HUES48 (cell line): ENCODE measurements at regions not wholly inside any gene's neighbourhood (a gene's known extent, or its start where the extent isn't known, plus 50 kb on each side); places are given as distances from the start of the nearest gene placed in this dataset.
A peak's percentile ranks its signal among the peaks of the same experiment; 100 is the strongest.

Source experiments
- H3K27ac ChIP-seq: one replicate; pipeline ENCODE4 v1.7.0; 2013; ENCODE audit warnings: low read depth, low read length, inconsistent platforms
- H3K27me3 ChIP-seq: 2 replicates; pipeline ENCODE4 v1.6.1; 2013; ENCODE audit warnings: mild to moderate bottlenecking, low read length; ENCODE audit not compliant: control insufficient read depth, insufficient read depth
- H3K36me3 ChIP-seq: 2 replicates; pipeline ENCODE4 v1.6.1; 2013; ENCODE audit warnings: low read length; ENCODE audit not compliant: control insufficient read depth, insufficient read depth
- H3K4me1 ChIP-seq: 2 replicates; pipeline ENCODE4 v1.6.1; 2013; ENCODE audit warnings: mild to moderate bottlenecking, low read length; ENCODE audit not compliant: control insufficient read depth, insufficient read depth
- H3K4me3 ChIP-seq: 2 replicates; pipeline ENCODE4 v1.5.1; 2013; ENCODE audit warnings: mild to moderate bottlenecking, low read depth, low read length
- H3K9ac ChIP-seq: 2 replicates; pipeline ENCODE4 v1.6.1; 2013; ENCODE audit warnings: mild to moderate bottlenecking, low read depth, low read length, moderate library complexity
- H3K9me3 ChIP-seq: 2 replicates; pipeline ENCODE4 v1.6.1; 2013; ENCODE audit warnings: low read length; ENCODE audit not compliant: control insufficient read depth, insufficient read depth

DNA sequence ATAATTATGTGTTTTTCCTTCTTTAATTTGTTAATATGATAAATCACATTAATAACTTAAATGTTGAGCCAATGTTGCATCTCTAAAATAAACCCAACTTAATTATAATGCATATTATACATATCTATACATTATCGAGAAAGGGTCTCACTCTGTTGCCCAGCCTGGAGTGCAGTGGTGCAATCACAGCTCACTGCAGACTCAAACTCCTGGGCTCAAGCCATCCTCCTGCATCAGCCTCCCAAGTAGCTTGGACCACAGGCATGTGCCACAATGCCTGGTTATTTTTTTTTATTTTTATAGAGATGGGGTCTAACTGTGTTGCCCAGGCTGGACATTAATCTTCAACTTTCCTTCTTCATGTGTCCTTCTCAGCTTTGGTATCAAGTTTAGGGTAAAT lies 98.9 kb downstream of the INHBA start:
- no peaks in the 10 kb centered on the region for H3K36me3 ChIP-seq
- H3K4me1 ChIP-seq: 0 out of 2 replicates have a peak, but pooled peaks cover 4% of the 10 kb centered on the region
- no peak overlapping the region for H3K27ac ChIP-seq
- H3K9ac ChIP-seq: no peak overlapping the region
- no peaks in the 10 kb centered on the region for H3K27me3 ChIP-seq
- H3K4me3 ChIP-seq: no peak overlapping the region
- H3K9me3 ChIP-seq: 0 out of 2 replicates have a peak, but pooled peaks cover 4% of the 10 kb centered on the region

DNA sequence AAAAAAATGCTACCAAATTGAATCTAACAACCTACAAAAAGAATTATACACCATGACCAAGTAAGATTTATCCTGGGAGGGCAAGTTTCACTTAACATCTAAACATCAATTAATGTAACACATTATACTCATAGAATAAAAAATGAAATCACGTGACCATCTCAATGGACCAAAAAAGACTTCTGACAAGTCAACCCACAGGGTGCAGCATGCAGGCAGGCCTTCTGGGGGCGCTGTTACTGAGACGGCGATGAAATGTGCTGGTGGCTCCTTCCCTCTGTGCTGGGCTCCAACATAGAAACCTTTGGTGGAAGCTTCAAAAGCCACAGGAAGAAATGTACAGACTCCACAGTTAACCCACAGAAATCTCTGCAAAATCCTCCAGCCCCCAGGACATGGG lies 103.1 kb downstream of the INHBA start:
- no peak overlapping the region for H3K4me3 ChIP-seq
- 0 out of 2 replicates have a peak, but pooled peaks cover 4% of the 10 kb centered on the region for H3K4me1 ChIP-seq
- H3K36me3 ChIP-seq: no peaks in the 10 kb centered on the region
- no peak overlapping the region for H3K9ac ChIP-seq
- H3K27me3 ChIP-seq: no peaks in the 10 kb centered on the region
- H3K9me3 ChIP-seq: peaks cover 4% of the 10 kb centered on the region; the same call in 1 of the 2 replicates
- no peak overlapping the region for H3K27ac ChIP-seq

DNA sequence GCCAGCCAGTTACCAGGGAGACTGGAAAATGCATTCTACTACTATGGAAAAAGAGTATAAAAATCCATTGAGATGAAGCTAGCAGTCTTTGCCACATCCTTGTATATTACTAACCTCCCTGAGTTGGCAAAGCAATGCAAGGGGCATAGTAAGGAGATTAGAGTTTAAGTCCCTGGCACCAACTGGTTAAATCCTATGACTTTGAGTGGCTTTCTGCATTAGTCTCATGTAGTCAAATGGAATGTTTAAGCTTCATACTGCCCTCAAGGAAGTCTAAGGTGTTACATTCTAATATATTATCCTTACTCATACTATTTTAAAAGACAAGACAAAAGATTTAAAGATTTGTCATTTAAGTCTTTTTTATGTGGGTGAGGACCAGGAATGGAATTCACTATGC lies 110.1 kb downstream of the INHBA start:
- no peaks in the 10 kb centered on the region; the same call in 1 of the 2 replicates for H3K9me3 ChIP-seq
- peak overlapping the region; percentile 83 for H3K27ac ChIP-seq
- H3K36me3 ChIP-seq: no peaks in the 10 kb centered on the region
- no peaks in the 10 kb centered on the region for H3K27me3 ChIP-seq
- H3K4me3 ChIP-seq: peak overlapping the region; percentile 14; the same call in 1 of the 2 replicates
- H3K9ac ChIP-seq: no peak overlapping the region
- peaks cover 22% of the 10 kb centered on the region for H3K4me1 ChIP-seq

DNA sequence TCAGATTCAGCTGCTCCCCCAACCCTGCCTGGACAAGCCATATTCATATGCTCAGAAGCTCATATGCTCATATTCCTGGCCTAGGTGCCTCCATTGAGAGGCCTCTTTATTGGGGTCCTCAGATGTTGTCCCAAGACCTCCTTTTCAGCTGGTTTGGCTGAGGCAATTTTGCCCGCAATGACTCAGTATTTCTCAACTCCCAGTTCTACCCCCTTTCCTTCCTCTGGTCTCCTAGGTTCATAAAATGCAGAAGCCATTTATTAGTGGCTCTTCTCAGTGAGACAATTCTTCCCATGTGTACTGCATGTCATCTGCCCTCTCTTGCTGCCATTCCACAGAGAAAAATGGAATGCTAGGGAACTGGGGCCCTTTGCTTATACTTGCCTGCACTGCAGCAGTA lies 110.7 kb downstream of the INHBA start:
- Histone ChIP-seq H3K27me3 (no peaks in the 10 kb centered on the region), H3K27ac (peak overlapping the region; percentile 83), H3K36me3 (no peaks in the 10 kb centered on the region), H3K4me1 (peaks cover 22% of the 10 kb centered on the region), H3K4me3 (no peak overlapping the region), H3K9me3 (no peaks in the 10 kb centered on the region; the same call in 1 of the 2 replicates), H3K9ac (no peak overlapping the region)

DNA sequence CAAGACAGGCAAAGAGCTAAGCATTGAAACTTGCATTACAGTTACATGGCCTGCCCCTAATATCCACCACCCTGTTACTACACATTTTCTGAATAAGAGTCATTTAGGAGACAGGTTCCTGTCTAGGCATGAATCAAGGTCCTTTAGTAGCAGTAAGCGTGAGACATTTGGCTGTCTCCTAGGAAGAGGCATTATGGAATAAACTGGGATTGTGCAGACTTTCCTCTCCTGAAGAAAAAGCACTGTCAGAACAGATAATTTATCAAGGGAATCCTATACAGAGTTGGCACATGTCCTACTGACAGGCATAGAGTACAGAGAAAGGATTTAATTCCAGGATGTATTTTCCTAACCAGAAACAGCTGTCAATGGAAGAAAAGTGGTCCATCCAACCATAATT lies 111.9 kb downstream of the INHBA start:
- H3K27ac ChIP-seq: no peak overlapping the region
- no peaks in the 10 kb centered on the region for H3K27me3 ChIP-seq
- H3K9ac ChIP-seq: no peak overlapping the region
- peaks cover 22% of the 10 kb centered on the region for H3K4me1 ChIP-seq
- H3K4me3 ChIP-seq: no peak overlapping the region
- H3K9me3 ChIP-seq: no peaks in the 10 kb centered on the region
- no peaks in the 10 kb centered on the region for H3K36me3 ChIP-seq

DNA sequence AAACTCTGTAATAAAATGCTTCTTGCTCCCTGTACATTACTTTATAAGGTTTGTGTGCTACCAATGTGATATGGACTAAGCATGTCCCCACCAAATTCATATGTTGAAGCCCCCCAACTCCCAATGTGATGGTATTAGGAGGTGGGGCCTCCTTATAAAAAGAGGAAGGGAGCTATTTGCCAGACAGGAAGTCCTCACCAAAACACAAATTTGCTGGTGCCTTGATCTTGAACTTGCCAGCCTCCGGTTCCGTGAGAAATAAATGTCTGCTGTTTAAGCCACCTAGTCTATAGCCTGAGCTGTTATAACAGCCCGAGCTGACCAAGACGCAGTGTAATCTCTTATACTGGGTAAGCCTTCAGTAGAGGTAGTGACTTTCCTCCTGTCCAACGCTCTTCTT lies 114.5 kb downstream of the INHBA start:
- H3K27me3 ChIP-seq: no peaks in the 10 kb centered on the region
- no peaks in the 10 kb centered on the region for H3K9me3 ChIP-seq
- H3K4me3 ChIP-seq: no peak overlapping the region
- H3K27ac ChIP-seq: no peak overlapping the region
- H3K9ac ChIP-seq: no peak overlapping the region
- H3K4me1 ChIP-seq: peaks cover 16% of the 10 kb centered on the region
- no peaks in the 10 kb centered on the region for H3K36me3 ChIP-seq

DNA sequence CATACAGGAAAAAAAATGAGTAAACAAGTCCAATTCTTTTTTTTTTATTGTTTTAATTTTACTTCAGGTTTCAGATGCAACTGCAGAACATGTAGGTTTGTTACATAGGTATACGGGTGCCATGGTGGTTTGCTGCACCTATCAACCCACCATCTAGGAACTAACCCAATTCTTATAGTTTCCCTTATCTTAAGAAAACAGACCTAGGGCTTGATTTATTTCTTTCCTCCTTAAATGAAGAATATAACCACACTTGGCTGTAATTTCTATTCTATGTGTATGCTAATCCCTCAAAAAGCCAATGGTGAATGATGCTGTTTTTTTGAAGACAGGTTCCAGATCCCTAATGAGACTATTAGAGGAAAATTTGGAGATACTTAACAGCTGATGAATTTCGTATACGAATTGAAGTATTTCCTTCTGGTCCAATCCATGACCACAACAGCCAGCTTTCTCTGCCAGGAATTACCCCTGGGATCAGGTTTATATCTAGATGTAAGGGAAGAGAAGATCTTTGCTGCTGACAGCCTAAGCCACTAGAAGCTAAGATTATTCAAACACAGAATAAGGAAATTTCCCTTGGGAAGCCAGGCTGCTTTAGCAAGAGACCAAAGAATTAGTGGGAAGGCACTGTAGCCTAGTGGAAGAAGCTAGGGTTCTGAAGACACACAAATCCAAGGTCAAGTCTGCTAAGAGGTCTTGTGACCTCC lies 115.8 kb downstream of the INHBA start:
- H3K4me3 ChIP-seq: no peak overlapping the region
- no peaks in the 10 kb centered on the region for H3K36me3 ChIP-seq
- no peak overlapping the region for H3K9ac ChIP-seq
- H3K9me3 ChIP-seq: no peaks in the 10 kb centered on the region
- H3K4me1 ChIP-seq: peaks cover 3% of the 10 kb centered on the region
- H3K27ac ChIP-seq: no peak overlapping the region
- no peaks in the 10 kb centered on the region for H3K27me3 ChIP-seq

DNA sequence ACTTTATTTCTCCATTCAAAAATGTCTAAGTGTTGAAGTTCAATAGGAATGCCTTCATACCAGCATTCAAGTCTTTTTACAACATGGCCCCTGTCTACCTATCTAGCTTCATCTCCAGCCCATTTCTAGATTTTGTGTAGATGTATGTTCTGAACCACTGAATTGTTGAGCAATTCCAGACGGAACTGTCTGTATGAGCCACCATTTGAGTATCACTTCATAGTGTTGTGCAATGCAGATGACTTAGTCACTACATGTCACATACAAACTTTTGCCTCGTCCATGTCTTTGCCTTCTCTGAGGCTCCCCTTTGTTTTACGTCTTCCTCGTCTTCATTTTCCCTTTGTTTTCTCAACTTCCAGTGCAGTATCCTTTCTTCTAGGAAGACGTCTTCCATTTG lies 118.1 kb downstream of the INHBA start:
- no peak overlapping the region for H3K27ac ChIP-seq
- H3K27me3 ChIP-seq: no peaks in the 10 kb centered on the region
- H3K36me3 ChIP-seq: no peaks in the 10 kb centered on the region
- H3K9me3 ChIP-seq: no peaks in the 10 kb centered on the region
- no peak overlapping the region for H3K9ac ChIP-seq
- H3K4me3 ChIP-seq: no peak overlapping the region
- H3K4me1 ChIP-seq: no peaks in the 10 kb centered on the region

DNA sequence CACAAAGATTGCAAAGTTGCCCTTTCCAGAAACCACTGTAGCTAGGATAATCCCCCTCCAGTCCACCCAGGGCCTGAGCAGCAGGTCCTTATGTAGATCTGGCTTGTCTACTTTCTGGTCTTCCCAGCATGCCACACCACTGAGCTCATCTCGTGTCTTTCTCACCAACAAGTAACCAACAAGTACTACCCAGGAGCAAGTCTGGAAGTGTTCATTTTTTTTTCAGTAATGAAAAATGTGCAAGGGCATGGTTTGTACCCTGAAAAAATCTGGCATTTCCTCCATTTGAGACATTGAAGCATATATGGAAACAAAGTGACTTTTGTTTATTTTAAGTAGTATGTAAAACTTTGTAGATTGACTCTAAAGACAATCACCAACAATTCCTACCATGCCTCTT lies 120.8 kb downstream of the INHBA start:
- H3K27me3 ChIP-seq: no peaks in the 10 kb centered on the region

DNA sequence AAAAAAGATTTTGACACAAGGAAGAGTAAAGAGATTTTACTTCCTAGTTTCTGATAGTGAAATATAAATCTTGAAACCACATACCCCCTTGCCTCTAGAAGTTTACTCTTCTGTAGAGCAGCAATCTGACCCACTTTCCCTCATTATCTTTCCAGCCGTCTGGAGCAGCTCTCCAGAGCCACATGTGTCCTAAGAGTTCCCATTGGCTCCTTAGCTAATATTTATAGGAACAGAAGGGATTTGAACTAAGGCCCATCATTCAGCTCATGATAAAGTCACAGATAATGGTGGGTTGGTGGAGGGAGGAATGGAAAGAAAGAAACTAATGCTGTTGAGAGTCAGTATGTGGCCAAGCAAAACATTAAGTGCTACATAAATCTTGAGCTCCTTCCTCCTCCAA lies 121.8 kb downstream of the INHBA start:
- no peaks in the 10 kb centered on the region for H3K9me3 ChIP-seq
- no peak overlapping the region for H3K4me3 ChIP-seq
- H3K27ac ChIP-seq: no peak overlapping the region
- no peaks in the 10 kb centered on the region for H3K4me1 ChIP-seq
- no peaks in the 10 kb centered on the region for H3K36me3 ChIP-seq
- no peak overlapping the region for H3K9ac ChIP-seq
- H3K27me3 ChIP-seq: no peaks in the 10 kb centered on the region

More for the DNA sequence above, 120.8 kb downstream of the INHBA start:
- Histone ChIP-seq H3K9ac (no peak overlapping the region), H3K4me3 (no peak overlapping the region), H3K9me3 (no peaks in the 10 kb centered on the region), H3K27ac (no peak overlapping the region), H3K36me3 (no peaks in the 10 kb centered on the region), H3K4me1 (no peaks in the 10 kb centered on the region)

DNA sequence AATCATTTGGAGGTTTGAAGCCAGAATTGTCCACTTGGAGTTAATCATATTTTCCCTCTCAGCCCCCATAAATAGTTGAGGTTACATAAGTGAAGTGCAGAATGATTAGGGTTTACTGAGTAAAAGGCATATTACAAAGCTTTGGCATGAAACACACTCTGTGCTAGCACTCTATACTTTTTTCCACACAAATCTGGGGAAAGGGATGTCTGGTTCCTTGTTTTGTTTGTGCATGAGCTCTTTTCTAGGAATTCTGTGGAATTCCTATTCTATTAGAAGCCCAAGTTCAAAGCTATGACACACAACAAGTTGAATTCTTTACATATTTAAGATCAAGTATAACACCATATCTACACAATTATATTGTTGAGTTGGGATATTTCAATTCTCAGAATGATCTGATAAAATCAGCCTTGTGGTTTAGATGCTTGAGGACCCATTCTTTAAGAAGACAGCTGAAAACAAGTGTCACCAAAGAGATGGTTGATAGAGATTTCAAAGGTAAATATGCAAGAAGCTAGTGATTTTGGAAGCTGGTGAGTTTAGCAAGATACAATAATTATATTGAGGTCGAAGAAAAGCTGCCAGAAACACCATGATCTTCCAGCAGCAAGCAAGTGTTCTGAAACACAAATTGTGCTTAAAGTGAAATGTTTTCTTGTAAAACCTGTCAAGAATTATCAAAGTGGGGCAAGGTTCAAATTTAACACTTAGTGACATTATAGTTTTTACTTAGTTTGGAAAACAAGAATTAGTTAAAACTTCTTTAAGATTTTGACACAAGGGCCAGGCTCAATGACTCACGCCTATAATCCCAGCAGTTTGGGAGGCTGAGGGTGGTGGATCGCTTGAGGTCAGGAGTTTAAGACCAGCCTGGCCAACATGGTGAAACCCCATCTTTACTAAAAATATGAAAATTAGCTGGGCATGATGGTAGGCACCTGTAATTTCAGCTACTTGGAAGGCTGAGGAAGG lies 122.6 kb downstream of the INHBA start:
- Histone ChIP-seq H3K27me3 (no peaks in the 10 kb centered on the region), H3K4me1 (no peaks in the 10 kb centered on the region), H3K9ac (no peak overlapping the region), H3K36me3 (no peaks in the 10 kb centered on the region), H3K4me3 (no peak overlapping the region), H3K27ac (no peak overlapping the region), H3K9me3 (no peaks in the 10 kb centered on the region)
